ENCODE measurements at regions not wholly inside any gene's neighbourhood (a gene's known extent, or its start where the extent isn't known, plus 50 kb on each side); places are given as distances from the start of the nearest gene placed in this dataset.

DNA sequence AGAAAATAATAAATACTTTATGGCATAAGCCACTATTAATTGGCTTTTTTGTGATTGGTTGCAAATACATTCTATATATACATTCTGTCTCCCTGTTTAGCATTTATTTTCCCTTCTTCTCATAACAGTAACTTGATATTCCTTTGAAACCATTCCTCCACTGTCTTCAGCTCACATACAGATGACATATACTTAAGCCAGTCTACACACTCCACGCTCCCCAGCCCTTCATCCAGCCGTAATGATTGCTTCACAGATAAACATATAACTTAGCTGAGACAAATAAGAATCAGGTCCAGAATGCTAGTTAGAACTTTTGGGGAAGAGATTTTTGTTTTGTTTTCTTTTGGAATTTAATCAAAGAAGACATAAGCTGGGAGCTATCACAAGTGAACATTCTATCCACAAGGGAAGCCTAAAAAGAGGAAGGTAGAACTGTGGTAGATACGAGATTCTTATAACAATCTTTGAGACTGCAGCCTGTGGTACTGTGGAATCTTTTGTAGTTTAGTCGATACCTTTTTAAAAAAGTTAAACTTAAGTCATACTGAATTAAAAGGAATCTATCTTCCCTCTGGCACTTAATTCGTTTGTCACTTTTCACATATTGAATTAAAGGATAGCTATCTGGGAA, 365.1 kb upstream of the PRR16 start:
- TF ChIP-seq POLR2A (IDR thresholded peaks at IDR 0.05) (no peak), POLR2AphosphoS5 (IDR thresholded peaks at IDR 0.05; ENCODE audit: insufficient read depth in 1 of 2, low read depth in 1 of 2) (no peak)
- TF ChIP-seq, protein P1, sequence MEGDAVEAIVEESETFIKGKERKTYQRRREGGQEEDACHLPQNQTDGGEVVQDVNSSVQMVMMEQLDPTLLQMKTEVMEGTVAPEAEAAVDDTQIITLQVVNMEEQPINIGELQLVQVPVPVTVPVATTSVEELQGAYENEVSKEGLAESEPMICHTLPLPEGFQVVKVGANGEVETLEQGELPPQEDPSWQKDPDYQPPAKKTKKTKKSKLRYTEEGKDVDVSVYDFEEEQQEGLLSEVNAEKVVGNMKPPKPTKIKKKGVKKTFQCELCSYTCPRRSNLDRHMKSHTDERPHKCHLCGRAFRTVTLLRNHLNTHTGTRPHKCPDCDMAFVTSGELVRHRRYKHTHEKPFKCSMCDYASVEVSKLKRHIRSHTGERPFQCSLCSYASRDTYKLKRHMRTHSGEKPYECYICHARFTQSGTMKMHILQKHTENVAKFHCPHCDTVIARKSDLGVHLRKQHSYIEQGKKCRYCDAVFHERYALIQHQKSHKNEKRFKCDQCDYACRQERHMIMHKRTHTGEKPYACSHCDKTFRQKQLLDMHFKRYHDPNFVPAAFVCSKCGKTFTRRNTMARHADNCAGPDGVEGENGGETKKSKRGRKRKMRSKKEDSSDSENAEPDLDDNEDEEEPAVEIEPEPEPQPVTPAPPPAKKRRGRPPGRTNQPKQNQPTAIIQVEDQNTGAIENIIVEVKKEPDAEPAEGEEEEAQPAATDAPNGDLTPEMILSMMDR (IDR thresholded peaks at IDR 0.05): no peak
- Histone ChIP-seq H3K9me3 (no peaks in the 10 kb centered on the region), H3K27ac (no peak overlapping the region), H3K4me1 (no peaks in the 10 kb centered on the region), H3K36me3 (no peaks in the 10 kb centered on the region), H3K27me3 (no peaks in the 10 kb centered on the region), H3K4me3 (no peak overlapping the region)
- DNase-seq (ENCODE audit: extremely low spot score in 2 of 2): no peak
- intact Hi-C loops (cut with DNase I): no loop called here

DNA sequence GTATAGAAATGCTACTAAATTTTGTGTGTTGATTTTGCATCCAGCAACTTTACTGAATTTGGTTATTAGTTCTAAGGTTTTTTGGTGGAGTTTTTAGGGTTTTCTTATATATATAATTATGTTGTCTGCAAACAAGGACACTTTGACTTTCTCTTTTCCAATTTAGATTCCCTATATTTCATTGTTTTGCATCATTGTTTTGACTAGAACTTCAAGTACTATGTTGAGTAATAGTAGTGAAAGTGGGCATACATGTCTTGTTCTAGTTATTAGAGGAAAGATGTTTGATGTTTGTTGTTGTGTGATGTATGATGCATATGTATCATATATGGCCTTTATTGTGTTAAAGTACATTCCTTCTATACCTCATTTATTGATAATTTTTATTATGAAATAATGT, 362.3 kb upstream of the PRR16 start:
- Histone ChIP-seq H3K36me3 (no peaks in the 10 kb centered on the region), H3K9me3 (no peaks in the 10 kb centered on the region), H3K4me3 (no peak overlapping the region), H3K27ac (no peak overlapping the region), H3K27me3 (no peaks in the 10 kb centered on the region), H3K4me1 (no peaks in the 10 kb centered on the region)
- intact Hi-C loops (cut with DNase I): no loop called here
- TF ChIP-seq POLR2A (IDR thresholded peaks at IDR 0.05) (no peak), POLR2AphosphoS5 (IDR thresholded peaks at IDR 0.05; ENCODE audit: insufficient read depth in 1 of 2, low read depth in 1 of 2) (no peak)
- TF ChIP-seq, protein P1 (IDR thresholded peaks at IDR 0.05): no peak
- DNase-seq (ENCODE audit: extremely low spot score in 2 of 2): no peak

DNA sequence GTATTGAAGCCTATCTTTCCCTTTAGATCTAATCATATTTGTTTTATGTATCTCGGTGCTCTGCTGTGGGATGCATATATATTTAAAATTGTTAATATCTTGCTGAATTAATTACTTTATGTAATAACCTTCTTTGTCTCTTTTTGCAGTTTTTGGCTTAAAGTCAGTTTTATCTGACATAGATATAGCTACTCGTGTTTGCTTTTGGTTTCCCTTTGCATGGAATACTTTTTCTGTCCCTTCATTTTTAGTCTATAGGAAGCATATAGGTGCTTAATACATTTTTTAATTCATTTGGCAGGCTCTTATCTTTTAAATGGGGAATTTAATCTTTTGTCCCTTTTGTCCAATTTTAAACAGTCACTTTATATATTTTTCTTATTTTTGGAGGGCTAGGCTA, 360.6 kb upstream of the PRR16 start:
- Histone ChIP-seq H3K9me3 (no peaks in the 10 kb centered on the region), H3K4me1 (no peaks in the 10 kb centered on the region), H3K27ac (no peak overlapping the region), H3K27me3 (no peaks in the 10 kb centered on the region), H3K36me3 (no peaks in the 10 kb centered on the region), H3K4me3 (no peak overlapping the region)
- no peak for DNase-seq (ENCODE audit: extremely low spot score in 2 of 2)
- no peak for TF ChIP-seq POLR2AphosphoS5 (IDR thresholded peaks at IDR 0.05; ENCODE audit: insufficient read depth in 1 of 2, low read depth in 1 of 2)
- TF ChIP-seq, protein P1 (IDR thresholded peaks at IDR 0.05): no peak
- TF ChIP-seq POLR2A (IDR thresholded peaks at IDR 0.05): no peak
- intact Hi-C loops (cut with DNase I): no loop called here

DNA sequence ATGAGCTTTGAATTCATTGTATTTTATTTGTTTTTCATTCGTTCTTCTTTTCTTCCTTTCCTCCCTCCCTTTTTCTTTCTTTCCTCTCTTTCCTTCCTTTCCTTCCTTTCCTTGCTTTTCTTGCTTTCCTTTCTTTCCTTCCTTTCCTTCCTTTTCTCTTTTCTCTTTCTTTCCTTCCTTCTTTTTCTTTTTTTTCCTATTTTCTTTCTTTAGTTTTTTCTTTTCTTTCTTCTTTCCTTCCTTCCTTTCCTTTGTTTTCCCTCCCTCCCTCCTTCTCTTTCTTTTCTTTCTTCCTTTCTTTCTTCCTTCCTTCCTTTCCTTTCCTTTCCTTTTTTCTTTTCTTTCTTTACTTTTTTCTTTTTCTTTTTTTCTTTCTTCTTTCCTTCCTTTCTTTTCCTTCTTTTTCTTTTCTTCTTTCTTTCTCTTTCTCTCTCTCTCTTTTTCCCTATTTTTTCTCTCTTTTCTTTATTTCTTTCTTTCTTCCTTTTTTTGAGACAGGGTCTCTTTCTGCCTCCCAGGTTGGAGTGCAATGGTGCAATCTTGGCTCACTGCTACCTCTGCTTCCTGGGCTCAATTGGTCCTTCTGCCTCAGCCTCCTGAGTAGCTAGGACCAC, 357.1 kb upstream of the PRR16 start:
- no peak overlapping the region for H3K27ac ChIP-seq
- no peaks in the 10 kb centered on the region for H3K4me1 ChIP-seq
- DNase-seq (ENCODE audit: extremely low spot score in 2 of 2): no peak
- no peak overlapping the region for H3K4me3 ChIP-seq
- intact Hi-C loops (cut with DNase I): no loop called here
- no peaks in the 10 kb centered on the region for H3K36me3 ChIP-seq
- TF ChIP-seq POLR2AphosphoS5 (IDR thresholded peaks at IDR 0.05; ENCODE audit: insufficient read depth in 1 of 2, low read depth in 1 of 2) (no peak), POLR2A (IDR thresholded peaks at IDR 0.05) (no peak)
- TF ChIP-seq, protein P1 (IDR thresholded peaks at IDR 0.05): no peak
- no peaks in the 10 kb centered on the region for H3K27me3 ChIP-seq
- no peaks in the 10 kb centered on the region for H3K9me3 ChIP-seq

DNA sequence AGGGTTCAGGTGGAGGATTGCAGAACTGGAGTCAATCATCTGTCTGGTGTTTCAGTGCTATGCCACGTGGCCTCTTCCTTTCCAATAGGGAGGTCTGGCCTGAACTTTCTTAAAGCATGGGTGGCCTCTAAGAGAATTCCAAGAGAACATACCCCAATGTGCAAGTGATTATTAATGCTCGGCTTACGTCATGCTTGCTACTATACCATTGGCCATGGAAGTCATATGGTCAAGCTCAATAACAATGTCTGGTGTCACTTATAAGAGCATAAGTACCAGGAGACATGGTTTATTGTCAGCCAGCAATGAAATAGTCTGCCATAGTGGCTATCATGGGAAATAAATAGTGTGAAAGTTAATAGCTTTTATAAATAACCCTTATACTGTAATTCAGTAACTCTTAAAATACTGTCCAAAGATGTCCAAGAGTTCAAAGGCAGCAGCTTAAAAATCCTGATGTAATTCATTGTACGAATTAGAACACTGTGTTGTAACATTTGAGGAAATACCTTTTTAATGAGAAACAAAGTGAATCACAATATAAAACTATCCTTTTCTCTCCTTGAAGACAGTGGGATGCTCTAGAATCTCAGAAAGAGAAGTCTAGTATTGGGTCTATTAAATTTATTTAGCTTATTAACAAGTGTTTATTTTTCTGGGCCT, 355.4 kb upstream of the PRR16 start:
- DNase-seq (ENCODE audit: extremely low spot score in 2 of 2): no peak
- Histone ChIP-seq H3K36me3 (no peaks in the 10 kb centered on the region), H3K27me3 (no peaks in the 10 kb centered on the region), H3K9me3 (no peaks in the 10 kb centered on the region), H3K4me3 (no peak overlapping the region), H3K27ac (no peak overlapping the region), H3K4me1 (no peaks in the 10 kb centered on the region)
- no peak for TF ChIP-seq POLR2A (IDR thresholded peaks at IDR 0.05)
- intact Hi-C loops (cut with DNase I): no loop called here
